HG02885 (cell line): ENCODE measurements at regions not wholly inside any gene's neighbourhood (a gene's known extent, or its start where the extent isn't known, plus 50 kb on each side); places are given as distances from the start of the nearest gene placed in this dataset.
"Not testable (repeated sequence)": the region's sequence is repeated elsewhere in the genome, so short reads cannot be mapped to it uniquely, and the experiment has no call there.

Experiments used
- ATAC-seq: cut with Tn5 transposase; IDR thresholded peaks from one replicate; pipeline ENCODE4 v1.9.1; 2021; ENCODE audit warnings: mild to moderate bottlenecking; ENCODE audit not compliant: unreplicated experiment, poor library complexity

DNA sequence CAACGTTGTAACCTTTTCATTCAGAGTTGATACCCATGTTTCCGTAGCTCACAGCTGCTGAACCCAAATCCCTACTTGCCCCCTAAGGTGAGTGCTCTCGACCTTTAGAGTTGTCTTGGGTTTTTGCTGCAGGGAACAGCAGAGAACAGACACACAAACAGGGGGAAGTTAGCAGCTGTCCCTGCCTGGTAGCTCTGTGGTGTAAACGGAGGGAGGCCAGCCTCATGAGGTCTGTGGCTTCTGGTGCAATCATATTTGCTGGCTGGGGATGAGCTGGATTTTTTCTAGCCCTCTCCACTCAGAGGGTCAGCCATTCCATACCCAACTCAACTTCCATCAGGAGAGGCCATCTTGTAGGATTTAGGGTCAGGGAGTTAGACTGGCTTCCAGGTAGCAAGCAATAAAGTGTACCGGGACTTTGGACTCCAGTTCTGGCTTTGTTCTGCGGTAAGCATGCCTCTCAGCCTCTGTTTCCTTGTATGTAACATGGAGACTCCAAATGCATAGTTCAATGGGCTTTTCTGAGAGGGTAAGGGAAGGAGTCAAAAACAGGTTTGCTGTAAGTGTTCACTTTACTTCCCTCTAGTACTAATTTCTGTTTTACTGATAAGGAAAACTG lies 218.9 kb downstream of the MID1IP1 start:
- no peak for ATAC-seq

- ATAC-seq = no peak
These were observed 220.8 kb downstream of the MID1IP1 start for GRCh38 chrX:39022106-39022505.

DNA sequence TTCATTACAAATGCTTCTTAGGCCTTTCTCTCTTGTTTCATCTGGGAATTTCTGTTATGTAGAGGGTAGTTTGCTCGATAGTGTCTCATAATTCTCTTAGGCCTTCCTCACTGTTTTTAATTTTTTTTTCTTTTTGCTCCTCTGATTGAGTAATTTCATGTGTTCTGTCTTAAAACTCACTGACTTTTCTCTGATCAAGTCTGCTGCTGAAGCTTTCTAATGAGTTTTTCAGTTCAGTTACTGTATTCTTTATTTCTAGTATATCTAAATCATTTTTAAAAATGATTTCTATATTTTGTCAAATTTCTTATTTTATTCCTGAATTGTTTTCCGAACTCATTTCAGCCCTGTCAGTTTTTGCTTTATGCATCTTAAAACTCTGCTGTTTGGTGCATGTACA lies 228.0 kb downstream of the MID1IP1 start:
- ATAC-seq = no peak

DNA sequence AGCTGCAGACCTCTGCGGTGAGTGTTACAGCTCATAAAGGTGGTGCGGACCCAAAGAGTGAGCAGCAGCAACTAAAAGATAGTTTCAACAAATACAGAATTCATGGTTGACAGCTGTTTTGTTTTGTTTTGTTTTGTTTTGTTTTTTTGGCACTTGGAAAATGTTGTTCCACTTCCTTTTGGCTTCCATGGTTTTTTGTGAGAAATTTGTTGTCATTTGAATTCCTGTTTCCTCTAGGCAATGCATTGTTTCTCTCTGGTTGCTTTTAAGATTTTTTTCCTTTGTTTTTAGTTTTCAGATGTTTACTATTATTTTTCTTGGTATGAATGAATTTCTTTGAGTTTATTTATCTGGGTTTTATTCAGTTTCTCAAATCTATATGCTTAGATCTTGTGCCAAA lies 229.4 kb downstream of the MID1IP1 start:
- ATAC-seq = no peak

- ATAC-seq = no peak
These were observed 238.6 kb downstream of the MID1IP1 start for GRCh38 chrX:39039890-39040289.

GRCh38 chrX:39043838-39044550 lies 242.7 kb downstream of the MID1IP1 start:
- no peak for ATAC-seq

GRCh38 chrX:39047174-39047573 lies 245.9 kb downstream of the MID1IP1 start:
- no peak for ATAC-seq

- no peak for ATAC-seq
These were observed 248.7 kb downstream of the MID1IP1 start for GRCh38 chrX:39049975-39050374.

GRCh38 chrX:39050427-39050826 lies 249.2 kb downstream of the MID1IP1 start:
- no peak for ATAC-seq

- ATAC-seq = no peak
These were observed 251.5 kb downstream of the MID1IP1 start for GRCh38 chrX:39052751-39053150.

DNA sequence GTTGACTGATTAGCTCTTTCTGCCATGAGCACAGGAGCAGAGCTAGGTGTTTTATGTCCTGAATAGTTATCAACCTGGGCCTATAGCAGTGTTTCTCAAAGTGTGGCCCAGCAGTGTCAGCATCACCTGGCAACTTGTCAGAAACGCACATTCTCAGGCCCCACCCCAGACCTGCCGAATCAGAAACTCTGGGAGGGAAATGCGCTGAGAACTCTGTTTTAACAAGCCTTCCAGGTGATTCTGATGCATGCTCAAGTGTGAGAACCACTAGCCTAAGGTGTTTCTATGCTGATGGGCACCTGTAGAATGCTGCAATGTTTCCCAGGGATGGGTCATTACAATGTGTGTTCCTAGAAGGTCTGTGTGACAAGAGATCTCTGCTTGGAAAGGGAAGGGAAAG lies 257.5 kb downstream of the MID1IP1 start:
- ATAC-seq = no peak

DNA sequence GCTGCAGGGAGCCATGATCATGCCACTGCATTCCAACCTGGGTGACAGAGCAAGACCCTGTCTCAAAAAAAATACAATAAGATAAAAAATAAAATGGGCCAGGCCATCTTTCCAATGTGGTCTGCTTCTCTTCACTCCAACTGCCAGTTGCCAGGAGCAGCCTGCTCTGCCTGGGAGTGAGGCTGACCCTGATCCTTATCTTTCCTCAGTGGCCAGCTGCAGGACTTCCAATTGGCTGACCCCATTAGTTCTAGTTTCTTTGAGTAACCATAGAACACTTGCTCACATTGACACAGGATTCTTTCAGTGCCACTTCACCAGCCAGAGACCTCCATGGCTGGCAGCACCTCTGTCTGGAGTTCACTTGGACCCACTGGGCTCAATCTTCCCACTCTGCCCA lies 258.6 kb downstream of the MID1IP1 start:
- no peak for ATAC-seq

GRCh38 chrX:39063037-39063436 lies 261.8 kb downstream of the MID1IP1 start:
- no peak for ATAC-seq

DNA sequence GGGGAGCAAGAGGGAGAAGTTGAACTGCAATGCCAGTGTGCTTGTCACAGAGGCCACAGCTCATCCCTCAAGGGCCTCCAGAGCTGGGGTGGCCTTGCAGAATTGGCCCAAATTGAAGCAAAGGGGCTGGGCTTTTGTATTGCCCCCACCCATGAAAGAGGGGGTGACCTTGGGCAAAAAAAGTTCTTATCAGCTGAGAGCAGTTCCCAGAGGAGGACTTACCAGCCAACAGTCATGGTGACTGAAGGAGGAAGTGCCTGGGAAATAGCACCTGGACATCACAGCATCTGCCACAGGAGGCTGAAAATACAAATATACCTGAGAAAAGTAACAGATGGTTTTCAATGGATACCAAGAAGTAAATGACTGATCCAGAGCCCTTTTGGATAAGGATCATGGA lies 262.4 kb downstream of the MID1IP1 start:
- ATAC-seq = no peak

DNA sequence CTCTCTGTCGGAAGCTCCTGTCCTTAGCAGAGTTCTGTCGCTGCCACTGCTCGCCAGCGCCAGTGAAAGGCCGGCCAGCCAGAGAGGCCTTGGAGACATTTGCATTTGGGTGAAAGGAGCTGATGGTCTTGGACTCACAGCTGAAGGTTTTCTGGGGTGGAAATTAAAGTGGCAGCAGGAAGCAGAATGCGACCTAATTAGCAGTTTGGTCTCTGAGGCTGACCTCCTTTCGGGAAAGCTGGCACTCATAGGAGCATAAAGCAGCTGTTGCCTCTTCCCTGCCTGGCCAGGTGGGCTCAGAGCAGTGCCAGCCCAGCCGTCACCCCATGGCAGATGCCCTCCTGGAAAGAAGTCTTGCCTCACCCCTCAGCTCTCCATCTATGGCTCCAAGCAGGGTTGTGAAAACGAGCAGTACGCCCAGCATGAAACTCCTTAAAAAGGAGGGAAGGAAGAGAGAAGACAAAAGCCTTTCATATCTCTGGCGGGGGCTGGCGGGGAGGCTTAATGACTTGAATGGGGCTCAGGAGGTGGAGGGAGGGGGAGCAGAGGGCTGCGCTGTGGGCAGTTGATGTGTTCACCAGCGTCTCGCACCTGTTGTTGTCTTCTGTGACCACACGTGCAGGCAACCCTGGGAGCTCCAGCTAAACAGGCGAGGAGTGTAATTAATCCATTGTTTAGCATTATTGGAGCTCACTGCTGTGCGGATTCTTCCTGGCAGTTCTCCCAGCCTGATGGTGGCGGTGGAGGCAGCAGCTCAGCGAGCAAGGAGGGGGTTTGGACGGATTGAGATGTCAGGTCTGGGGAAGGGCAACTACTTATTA lies 264.0 kb downstream of the MID1IP1 start:
- ATAC-seq = no peak

GRCh38 chrX:39067866-39068265 lies 266.6 kb downstream of the MID1IP1 start:
- no peak for ATAC-seq

DNA sequence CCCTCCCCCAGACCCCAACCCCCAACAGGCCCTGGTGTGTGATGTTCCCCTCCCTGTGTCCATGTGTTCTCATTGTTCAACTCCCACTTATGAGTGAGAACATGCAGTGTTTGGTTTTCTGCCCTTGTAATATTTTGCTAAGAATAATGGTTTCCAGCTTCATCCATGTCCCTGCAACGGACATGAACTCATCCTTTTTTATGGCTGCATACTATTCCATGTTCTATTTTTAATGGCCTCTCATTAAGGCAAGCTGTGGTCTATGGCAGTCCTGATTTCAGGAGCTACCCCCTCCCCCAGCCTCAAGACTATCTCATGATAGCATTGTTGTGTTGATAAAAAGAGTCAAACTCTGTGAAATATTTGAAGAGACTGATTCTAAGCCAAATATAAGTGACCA lies 267.4 kb downstream of the MID1IP1 start:
- ATAC-seq = not testable (repeated sequence)

GRCh38 chrX:39070009-39070408 lies 268.8 kb downstream of the MID1IP1 start:
- no peak for ATAC-seq

GRCh38 chrX:39073131-39073530 lies 271.9 kb downstream of the MID1IP1 start:
- ATAC-seq = no peak

GRCh38 chrX:39096599-39096998 lies 295.3 kb downstream of the MID1IP1 start:
- no peak for ATAC-seq

- ATAC-seq = no peak
These were observed 303.5 kb downstream of the MID1IP1 start for GRCh38 chrX:39104745-39105144.
